22Rv1 (cell line): ENCODE measurements at regions not wholly inside any gene's neighbourhood (a gene's known extent, or its start where the extent isn't known, plus 50 kb on each side); places are given as distances from the start of the nearest gene placed in this dataset.

Experiments
- H3K27ac ChIP-seq: fragments of 450-650 bp; 2 replicates; pipeline ENCODE4 v1.5.1; 2017
- CTCF ChIP-seq: fragments of 450-650 bp; IDR thresholded peaks from 2 replicates; pipeline ENCODE4 v1.5.1; 2017; ENCODE audit warnings: mild to moderate bottlenecking
- ZFX ChIP-seq: fragments of 450-650 bp; IDR thresholded peaks from 2 replicates; pipeline ENCODE4 v1.6.1; 2017; ENCODE audit warnings: antibody characterized with exemption, borderline replicate concordance

- TF ChIP-seq ZFX (no peak), CTCF (no peak)
Observed at GRCh38 chr6:168927026-168927425, 326.6 kb downstream of the THBS2 start.

GRCh38 chr6:168926306-168926705 lies 327.3 kb downstream of the THBS2 start:
- no peak overlapping the region for H3K27ac ChIP-seq
- no peak for TF ChIP-seq CTCF
- TF ChIP-seq ZFX: no peak

More at GRCh38 chr6:168927026-168927425, 326.6 kb downstream of the THBS2 start:
- H3K27ac ChIP-seq: no peak overlapping the region

- H3K27ac ChIP-seq: no peak overlapping the region
- TF ChIP-seq CTCF (no peak), ZFX (no peak)
Observed at GRCh38 chr6:168925671-168926070, 328.0 kb downstream of the THBS2 start.

- TF ChIP-seq CTCF: no peak
- TF ChIP-seq ZFX: no peak
- H3K27ac ChIP-seq: no peak overlapping the region
Observed at GRCh38 chr6:168923171-168923570, 330.5 kb downstream of the THBS2 start.

GRCh38 chr6:168922436-168922835 lies 331.2 kb downstream of the THBS2 start:
- no peak for TF ChIP-seq CTCF
- H3K27ac ChIP-seq: no peak overlapping the region

- TF ChIP-seq CTCF (no peak), ZFX (no peak)
- H3K27ac ChIP-seq: no peak overlapping the region
Observed at GRCh38 chr6:168920289-168920688, 333.4 kb downstream of the THBS2 start.

GRCh38 chr6:168919470-168920179 lies 334.0 kb downstream of the THBS2 start:
- TF ChIP-seq CTCF (no peak), ZFX (no peak)
- H3K27ac ChIP-seq: no peak overlapping the region
